ENCODE measurements at regions not wholly inside any gene's neighbourhood (a gene's known extent, or its start where the extent isn't known, plus 50 kb on each side); places are given as distances from the start of the nearest gene placed in this dataset.

GRCh38 chr16:9422762-9423513, 331.5 kb downstream of the HAPSTR1 start:
- H3K4me2 ChIP-seq (ENCODE audit: insufficient read depth, low read length) = no peak overlapping the region
- H3K27ac ChIP-seq (ENCODE audit: low read length) = no peak overlapping the region
- no peak for TF ChIP-seq EZH2 (IDR thresholded peaks at IDR 0.05; ENCODE audit: borderline replicate concordance, low read depth, low read length, severe bottlenecking)
- TF ChIP-seq CTCF (IDR thresholded peaks at IDR 0.05; ENCODE audit: borderline replicate concordance, extremely low read depth, low read length, poor library complexity, severe bottlenecking) = no peak
- no peaks in the 10 kb centered on the region for H3K9me3 ChIP-seq (ENCODE audit: insufficient read depth, low read length, severe bottlenecking)
- H4K20me1 ChIP-seq (ENCODE audit: insufficient read depth, low read length) = no peaks in the 10 kb centered on the region
- no peaks in the 10 kb centered on the region for H3K79me2 ChIP-seq (ENCODE audit: insufficient read depth, low read length)
- no peak for ATAC-seq (ENCODE audit: insufficient read depth, low read depth)
- no peaks in the 10 kb centered on the region for H3K4me1 ChIP-seq (ENCODE audit: insufficient read depth, low read length)
- H3K36me3 ChIP-seq (ENCODE audit: insufficient read depth, low read length) = no peaks in the 10 kb centered on the region
- no peak overlapping the region for H3K4me3 ChIP-seq (ENCODE audit: low read depth in 1 of 2, low read length in 2 of 2)
- H2AFZ ChIP-seq (ENCODE audit: low read depth, low read length) = no peak overlapping the region
- H3K9ac ChIP-seq (ENCODE audit: low read depth, low read length) = no peak overlapping the region
- DNase-seq = no peak
- peaks cover 10% of the 10 kb centered on the region for H3K27me3 ChIP-seq (ENCODE audit: insufficient read depth, low read length, poor library complexity)

GRCh38 chr16:9425236-9425635, 333.8 kb downstream of the HAPSTR1 start:
- Histone ChIP-seq H4K20me1 (ENCODE audit: insufficient read depth, low read length) (no peaks in the 10 kb centered on the region), H3K4me3 (ENCODE audit: low read depth in 1 of 2, low read length in 2 of 2) (no peak overlapping the region), H3K79me2 (ENCODE audit: insufficient read depth, low read length) (no peaks in the 10 kb centered on the region), H3K36me3 (ENCODE audit: insufficient read depth, low read length) (no peaks in the 10 kb centered on the region), H2AFZ (ENCODE audit: low read depth, low read length) (no peak overlapping the region), H3K4me1 (ENCODE audit: insufficient read depth, low read length) (no peaks in the 10 kb centered on the region), H3K27me3 (ENCODE audit: insufficient read depth, low read length, poor library complexity) (peaks cover 10% of the 10 kb centered on the region), H3K27ac (ENCODE audit: low read length) (no peak overlapping the region), H3K4me2 (ENCODE audit: insufficient read depth, low read length) (no peak overlapping the region), H3K9me3 (ENCODE audit: insufficient read depth, low read length, severe bottlenecking) (no peaks in the 10 kb centered on the region), H3K9ac (ENCODE audit: low read depth, low read length) (no peak overlapping the region)
- DNase-seq (no peak), ATAC-seq (ENCODE audit: insufficient read depth, low read depth) (no peak)
- TF ChIP-seq CTCF (IDR thresholded peaks at IDR 0.05; ENCODE audit: borderline replicate concordance, extremely low read depth, low read length, poor library complexity, severe bottlenecking) (no peak), EZH2 (IDR thresholded peaks at IDR 0.05; ENCODE audit: borderline replicate concordance, low read depth, low read length, severe bottlenecking) (no peak)

GRCh38 chr16:9428355-9429005, 337.0 kb downstream of the HAPSTR1 start:
- DNase-seq (no peak), ATAC-seq (ENCODE audit: insufficient read depth, low read depth) (no peak)
- H3K4me1 ChIP-seq (ENCODE audit: insufficient read depth, low read length) = no peaks in the 10 kb centered on the region

More at GRCh38 chr16:9428355-9429005, 337.0 kb downstream of the HAPSTR1 start:
- no peak overlapping the region for H2AFZ ChIP-seq (ENCODE audit: low read depth, low read length)
- no peaks in the 10 kb centered on the region for H3K9me3 ChIP-seq (ENCODE audit: insufficient read depth, low read length, severe bottlenecking)
- no peak overlapping the region for H3K4me3 ChIP-seq (ENCODE audit: low read depth in 1 of 2, low read length in 2 of 2)
- H3K79me2 ChIP-seq (ENCODE audit: insufficient read depth, low read length) = no peaks in the 10 kb centered on the region
- no peak overlapping the region for H3K4me2 ChIP-seq (ENCODE audit: insufficient read depth, low read length)
- H3K36me3 ChIP-seq (ENCODE audit: insufficient read depth, low read length) = no peaks in the 10 kb centered on the region
- H4K20me1 ChIP-seq (ENCODE audit: insufficient read depth, low read length) = no peaks in the 10 kb centered on the region
- no peak overlapping the region for H3K9ac ChIP-seq (ENCODE audit: low read depth, low read length)
- TF ChIP-seq CTCF (IDR thresholded peaks at IDR 0.05; ENCODE audit: borderline replicate concordance, extremely low read depth, low read length, poor library complexity, severe bottlenecking) = no peak
- TF ChIP-seq EZH2 (IDR thresholded peaks at IDR 0.05; ENCODE audit: borderline replicate concordance, low read depth, low read length, severe bottlenecking) = no peak
- H3K27ac ChIP-seq (ENCODE audit: low read length) = no peak overlapping the region
- H3K27me3 ChIP-seq (ENCODE audit: insufficient read depth, low read length, poor library complexity) = peaks cover 6% of the 10 kb centered on the region

All from DND-41 (cell line).